ENCODE measurements at regions not wholly inside any gene's neighbourhood (a gene's known extent, or its start where the extent isn't known, plus 50 kb on each side); places are given as distances from the start of the nearest gene placed in this dataset.

GRCh38 chr17:78300962-78301820 lies 58.7 kb downstream of the SOCS3 start:
- H3K36me3 ChIP-seq (ENCODE audit: control insufficient read depth in 2 of 2, insufficient read depth in 1 of 2, low read length in 2 of 2): no peaks in the 10 kb centered on the region
- H3K9me3 ChIP-seq (ENCODE audit: control insufficient read depth, insufficient read depth, low read depth, low read length): no peaks in the 10 kb centered on the region
- H3K27ac ChIP-seq (ENCODE audit: extremely low read depth, low read depth, low read length): no peak overlapping the region
- POLR2A ChIA-PET: no interaction called here
- TF ChIP-seq ZNF529 (tag by site-specific recombination; IDR thresholded peaks at IDR 0.05; ENCODE audit: insufficient replicate concordance): no peak
- no peak for TF ChIP-seq ZNF292 (tag by site-specific recombination; IDR thresholded peaks at IDR 0.05; ENCODE audit: borderline replicate concordance, low read depth)
- no peak for TF ChIP-seq ZFP69B (tag by site-specific recombination; IDR thresholded peaks at IDR 0.05)
- TF ChIP-seq, protein P1, sequence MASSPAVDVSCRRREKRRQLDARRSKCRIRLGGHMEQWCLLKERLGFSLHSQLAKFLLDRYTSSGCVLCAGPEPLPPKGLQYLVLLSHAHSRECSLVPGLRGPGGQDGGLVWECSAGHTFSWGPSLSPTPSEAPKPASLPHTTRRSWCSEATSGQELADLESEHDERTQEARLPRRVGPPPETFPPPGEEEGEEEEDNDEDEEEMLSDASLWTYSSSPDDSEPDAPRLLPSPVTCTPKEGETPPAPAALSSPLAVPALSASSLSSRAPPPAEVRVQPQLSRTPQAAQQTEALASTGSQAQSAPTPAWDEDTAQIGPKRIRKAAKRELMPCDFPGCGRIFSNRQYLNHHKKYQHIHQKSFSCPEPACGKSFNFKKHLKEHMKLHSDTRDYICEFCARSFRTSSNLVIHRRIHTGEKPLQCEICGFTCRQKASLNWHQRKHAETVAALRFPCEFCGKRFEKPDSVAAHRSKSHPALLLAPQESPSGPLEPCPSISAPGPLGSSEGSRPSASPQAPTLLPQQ (tag by site-specific recombination; IDR thresholded peaks at IDR 0.05): no peak
- no peak for TF ChIP-seq SETDB1 (IDR thresholded peaks at IDR 0.05; ENCODE audit: insufficient read length, low read length)
- TF ChIP-seq, protein P2, sequence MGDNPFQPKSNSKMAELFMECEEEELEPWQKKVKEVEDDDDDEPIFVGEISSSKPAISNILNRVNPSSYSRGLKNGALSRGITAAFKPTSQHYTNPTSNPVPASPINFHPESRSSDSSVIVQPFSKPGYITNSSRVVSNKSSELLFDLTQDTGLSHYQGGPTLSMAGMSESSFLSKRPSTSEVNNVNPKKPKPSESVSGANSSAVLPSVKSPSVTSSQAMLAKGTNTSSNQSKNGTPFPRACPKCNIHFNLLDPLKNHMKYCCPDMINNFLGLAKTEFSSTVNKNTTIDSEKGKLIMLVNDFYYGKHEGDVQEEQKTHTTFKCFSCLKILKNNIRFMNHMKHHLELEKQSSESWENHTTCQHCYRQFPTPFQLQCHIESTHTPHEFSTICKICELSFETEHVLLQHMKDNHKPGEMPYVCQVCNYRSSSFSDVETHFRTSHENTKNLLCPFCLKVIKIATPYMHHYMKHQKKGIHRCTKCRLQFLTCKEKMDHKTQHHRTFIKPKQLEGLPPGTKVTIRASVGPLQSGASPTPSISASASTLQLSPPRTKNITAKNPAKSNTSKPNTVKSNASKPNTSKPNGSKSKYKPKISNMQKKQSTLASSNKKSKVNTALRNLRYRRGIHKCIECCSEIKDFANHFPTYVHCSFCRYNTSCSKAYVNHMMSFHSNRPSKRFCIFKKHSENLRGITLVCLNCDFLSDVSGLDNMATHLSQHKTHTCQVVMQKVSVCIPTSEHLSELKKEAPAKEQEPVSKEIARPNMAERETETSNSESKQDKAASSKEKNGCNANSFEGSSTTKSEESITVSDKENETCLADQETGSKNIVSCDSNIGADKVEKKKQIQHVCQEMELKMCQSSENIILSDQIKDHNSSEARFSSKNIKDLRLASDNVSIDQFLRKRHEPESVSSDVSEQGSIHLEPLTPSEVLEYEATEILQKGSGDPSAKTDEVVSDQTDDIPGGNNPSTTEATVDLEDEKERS (tag by site-specific recombination; IDR thresholded peaks at IDR 0.05): no peak
- no peak for TF ChIP-seq ZNF658 (tag by site-specific recombination; IDR thresholded peaks at IDR 0.05)
- H3K4me3 ChIP-seq (ENCODE audit: low read depth, low read length): no peak overlapping the region
- no peaks in the 10 kb centered on the region for H3K4me1 ChIP-seq (ENCODE audit: control insufficient read depth, insufficient read depth, low read length)
- CTCF ChIA-PET: interaction anchor here (0.6 to 1.3 kb wide), 3 partner anchors 12 to 216 kb away, joined by 3 to 4 read pairs (median 3); no protein-coding TSS in a partner anchor

- Histone ChIP-seq H3K9me3 (ENCODE audit: control insufficient read depth, insufficient read depth, low read depth, low read length) (no peaks in the 10 kb centered on the region), H3K4me1 (ENCODE audit: control insufficient read depth, insufficient read depth, low read length) (no peaks in the 10 kb centered on the region), H3K36me3 (ENCODE audit: control insufficient read depth in 2 of 2, insufficient read depth in 1 of 2, low read length in 2 of 2) (no peaks in the 10 kb centered on the region), H3K4me3 (ENCODE audit: low read depth, low read length) (no peak overlapping the region), H3K27ac (ENCODE audit: extremely low read depth, low read depth, low read length) (no peak overlapping the region)
- CTCF ChIA-PET: interaction anchor here (1.7 kb wide), 1 partner anchor 10 kb away, joined by 8 read pairs; no protein-coding TSS in a partner anchor
- POLR2A ChIA-PET: interaction anchor here (1.0 kb wide), 1 partner anchor 47 kb away, joined by 3 read pairs; no protein-coding TSS in a partner anchor
- no peak for TF ChIP-seq ZNF518A (tag by site-specific recombination; conservative IDR thresholded peaks at IDR 0.05; ENCODE audit: low read depth)
- no peak for TF ChIP-seq ZNF221 (tag by site-specific recombination; IDR thresholded peaks at IDR 0.05; ENCODE audit: borderline replicate concordance)
- TF ChIP-seq ZNF10 (tag by site-specific recombination; IDR thresholded peaks at IDR 0.05): no peak
- TF ChIP-seq ZNF664 (tag by site-specific recombination; IDR thresholded peaks at IDR 0.05): no peak
- TF ChIP-seq ZNF560 (tag by site-specific recombination; IDR thresholded peaks at IDR 0.05; ENCODE audit: borderline replicate concordance): no peak
- TF ChIP-seq, protein P3, sequence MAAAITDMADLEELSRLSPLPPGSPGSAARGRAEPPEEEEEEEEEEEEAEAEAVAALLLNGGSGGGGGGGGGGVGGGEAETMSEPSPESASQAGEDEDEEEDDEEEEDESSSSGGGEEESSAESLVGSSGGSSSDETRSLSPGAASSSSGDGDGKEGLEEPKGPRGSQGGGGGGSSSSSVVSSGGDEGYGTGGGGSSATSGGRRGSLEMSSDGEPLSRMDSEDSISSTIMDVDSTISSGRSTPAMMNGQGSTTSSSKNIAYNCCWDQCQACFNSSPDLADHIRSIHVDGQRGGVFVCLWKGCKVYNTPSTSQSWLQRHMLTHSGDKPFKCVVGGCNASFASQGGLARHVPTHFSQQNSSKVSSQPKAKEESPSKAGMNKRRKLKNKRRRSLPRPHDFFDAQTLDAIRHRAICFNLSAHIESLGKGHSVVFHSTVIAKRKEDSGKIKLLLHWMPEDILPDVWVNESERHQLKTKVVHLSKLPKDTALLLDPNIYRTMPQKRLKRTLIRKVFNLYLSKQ (tag by site-specific recombination; IDR thresholded peaks at IDR 0.05; ENCODE audit: borderline replicate concordance): no peak
- no peak for TF ChIP-seq ZNF660 (tag by site-specific recombination; IDR thresholded peaks at IDR 0.05)
- no peak for TF ChIP-seq ZNF175 (tag by site-specific recombination; IDR thresholded peaks at IDR 0.05)
- TF ChIP-seq ZBTB48 (tag by site-specific recombination; IDR thresholded peaks at IDR 0.05): no peak
- no peak for TF ChIP-seq ZBTB26 (tag by site-specific recombination; optimal IDR thresholded peaks at IDR 0.05)
- no peak for TF ChIP-seq ZNF157 (tag by site-specific recombination; IDR thresholded peaks at IDR 0.05)
Observed at GRCh38 chr17:78299049-78299448, 60.8 kb downstream of the SOCS3 start.

Measured in HEK293 (cell line).